ENCODE measurements at regions not wholly inside any gene's neighbourhood (a gene's known extent, or its start where the extent isn't known, plus 50 kb on each side); places are given as distances from the start of the nearest gene placed in this dataset.
A peak's percentile ranks its signal among the peaks of the same experiment; 100 is the strongest.

DNA sequence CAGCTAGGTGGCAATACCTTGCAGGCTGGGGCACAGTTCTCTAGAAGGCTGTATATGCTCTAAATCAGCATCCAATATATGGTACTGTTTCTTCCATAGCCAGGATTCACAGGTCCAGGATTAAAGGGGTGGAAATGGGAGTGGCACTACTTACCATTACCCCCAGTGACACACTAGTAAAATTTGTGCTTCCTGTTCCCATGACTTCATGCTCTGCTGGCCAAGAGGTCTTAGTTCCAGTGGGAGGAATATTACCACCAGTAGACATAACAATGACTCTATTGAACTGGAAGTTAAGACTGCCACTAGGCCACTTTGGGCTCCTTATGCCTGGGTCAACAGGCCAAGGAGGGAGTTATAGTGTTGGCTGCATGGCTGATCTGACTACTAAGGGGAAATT lies 174.3 kb upstream of the TNFAIP3 start:
- no peak for DNase-seq

DNA sequence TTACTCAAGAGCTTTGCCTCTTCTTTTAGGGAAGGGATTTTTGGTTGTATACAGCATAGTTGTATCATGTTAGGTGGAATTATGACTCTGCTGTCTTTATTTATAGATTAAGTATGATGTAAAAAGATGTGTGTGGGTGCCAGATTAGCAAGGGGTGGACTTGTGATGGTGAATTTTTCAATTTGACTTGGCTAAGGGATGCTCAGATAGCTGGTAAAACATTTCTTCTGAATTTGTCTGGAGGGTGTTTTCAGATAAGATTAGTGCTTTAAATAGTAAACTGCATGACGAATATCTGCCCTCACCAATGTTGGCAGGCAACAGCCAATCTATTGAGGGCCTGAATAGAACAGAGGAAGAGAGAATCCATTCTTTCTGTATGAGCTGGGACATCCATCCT lies 173.3 kb upstream of the TNFAIP3 start:
- DNase-seq: no peak

DNA sequence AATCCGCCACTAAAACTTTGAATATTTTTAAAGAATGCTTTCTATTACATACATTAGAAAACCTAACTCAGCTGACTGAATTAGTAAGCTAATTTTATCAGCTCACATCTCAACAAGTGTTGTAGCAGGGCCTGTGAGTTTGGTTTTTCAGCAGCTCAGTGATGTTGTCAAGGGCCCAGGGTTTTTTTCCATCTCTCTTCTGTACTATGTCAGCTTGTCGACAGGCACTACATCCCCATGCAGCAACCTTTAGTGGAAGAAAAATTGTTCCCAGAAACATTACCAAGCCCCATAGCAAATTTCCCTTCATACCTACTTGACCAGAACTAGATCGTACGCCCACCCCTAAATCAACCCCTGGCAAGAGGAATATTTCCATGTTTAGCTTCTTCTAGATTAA lies 170.3 kb upstream of the TNFAIP3 start:
- no peak for DNase-seq

DNA sequence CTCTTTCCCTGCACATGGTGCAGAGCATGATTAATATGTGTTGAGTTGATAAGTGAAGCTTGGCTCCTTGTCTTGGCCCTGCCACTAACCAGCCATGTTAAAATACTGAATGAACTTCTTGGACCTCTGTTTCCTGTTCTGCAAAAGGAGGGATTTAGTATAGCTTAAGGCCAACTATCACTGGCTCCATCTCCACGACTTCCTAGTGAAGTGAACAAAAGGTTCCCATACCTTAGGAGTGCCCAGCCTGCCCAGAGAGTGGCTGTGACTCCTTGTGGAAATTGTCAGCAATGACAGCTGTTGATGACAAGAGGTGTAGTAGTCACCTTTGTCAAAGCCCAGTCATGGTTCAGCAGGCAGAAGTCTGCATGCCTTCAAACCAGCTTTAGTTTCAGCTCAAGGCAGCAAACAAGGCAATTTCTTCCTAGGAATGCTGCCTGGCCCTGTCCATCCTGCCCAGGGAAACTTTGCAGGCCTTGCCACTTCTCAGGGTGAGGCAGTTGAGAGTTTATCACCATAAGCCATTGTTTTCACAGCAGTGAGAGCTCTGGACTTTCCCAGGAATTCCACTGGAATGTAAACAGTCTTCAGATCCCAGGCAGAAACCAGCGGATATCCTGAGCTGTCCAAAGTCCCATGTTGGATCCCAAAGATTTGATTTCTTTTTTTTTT lies 169.7 kb upstream of the TNFAIP3 start:
- DNase-seq: no peak

DNA sequence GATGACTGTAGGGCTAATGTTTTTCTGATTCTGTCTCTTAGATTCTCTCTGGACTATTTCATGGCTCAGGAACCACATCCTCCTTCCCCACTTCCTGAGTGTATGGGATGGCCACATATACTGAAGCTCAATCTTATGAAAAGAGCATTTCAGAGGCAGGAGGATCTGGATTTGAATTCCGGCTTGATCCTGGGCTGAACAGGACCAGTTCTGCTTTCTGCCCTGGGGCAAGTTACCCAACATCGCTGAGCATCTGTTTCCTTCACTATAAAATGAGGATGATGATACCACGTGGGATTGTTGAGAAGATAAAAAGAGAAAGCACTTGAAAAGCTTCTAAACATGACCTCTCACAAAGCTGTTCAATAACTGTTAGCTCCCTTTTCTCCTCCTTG lies 168.4 kb upstream of the TNFAIP3 start:
- no peak for DNase-seq

DNA sequence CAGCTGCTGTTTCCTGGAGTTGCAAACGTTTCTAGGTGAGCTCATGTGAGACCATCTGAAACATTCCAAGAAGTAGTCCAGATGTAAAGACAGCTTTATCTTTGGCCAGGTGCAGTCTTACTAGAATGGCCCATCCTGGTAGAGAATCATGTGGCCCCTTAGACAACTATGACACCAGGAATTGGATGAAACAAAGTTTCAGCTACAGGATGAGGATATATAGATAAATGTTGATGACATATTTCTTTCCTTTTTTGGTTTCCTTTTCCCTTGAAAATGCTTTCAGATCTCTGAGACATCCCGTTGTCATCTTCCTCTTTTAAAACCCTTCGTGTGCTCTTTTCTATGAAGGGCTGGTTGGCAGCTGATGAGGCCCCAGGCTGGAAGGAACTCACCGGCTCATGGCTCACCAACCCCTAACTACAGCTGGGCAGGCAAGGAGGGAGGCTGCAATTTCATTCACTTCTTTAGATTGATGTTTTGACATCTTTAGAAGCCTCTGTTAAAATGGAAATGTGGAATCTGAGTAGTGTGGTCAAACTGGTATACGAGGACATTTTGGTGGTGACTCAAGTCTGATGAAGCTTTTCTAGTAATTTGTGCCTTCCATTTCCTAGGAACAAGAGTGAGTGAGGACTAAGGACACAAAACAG lies 167.9 kb upstream of the TNFAIP3 start:
- DNase-seq: no peak

DNA sequence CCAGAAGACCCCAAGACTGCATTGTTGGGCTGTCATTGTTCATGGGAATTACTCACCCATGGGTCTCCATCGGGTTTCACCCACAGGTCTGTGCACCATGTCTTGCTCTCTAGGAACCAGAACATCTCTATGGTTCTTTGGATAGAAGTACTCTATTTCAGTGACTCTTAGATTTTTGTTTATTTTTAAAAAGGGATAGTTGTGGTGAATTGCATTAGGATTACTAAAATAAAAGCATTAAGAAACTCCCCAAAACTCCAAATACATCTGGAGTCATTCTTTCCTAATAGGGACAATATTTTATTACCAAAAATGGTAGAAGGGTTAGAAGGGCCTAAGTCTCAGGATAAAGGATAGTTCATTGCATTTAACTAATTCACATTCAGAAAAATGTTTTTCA lies 166.9 kb upstream of the TNFAIP3 start:
- DNase-seq: no peak

DNA sequence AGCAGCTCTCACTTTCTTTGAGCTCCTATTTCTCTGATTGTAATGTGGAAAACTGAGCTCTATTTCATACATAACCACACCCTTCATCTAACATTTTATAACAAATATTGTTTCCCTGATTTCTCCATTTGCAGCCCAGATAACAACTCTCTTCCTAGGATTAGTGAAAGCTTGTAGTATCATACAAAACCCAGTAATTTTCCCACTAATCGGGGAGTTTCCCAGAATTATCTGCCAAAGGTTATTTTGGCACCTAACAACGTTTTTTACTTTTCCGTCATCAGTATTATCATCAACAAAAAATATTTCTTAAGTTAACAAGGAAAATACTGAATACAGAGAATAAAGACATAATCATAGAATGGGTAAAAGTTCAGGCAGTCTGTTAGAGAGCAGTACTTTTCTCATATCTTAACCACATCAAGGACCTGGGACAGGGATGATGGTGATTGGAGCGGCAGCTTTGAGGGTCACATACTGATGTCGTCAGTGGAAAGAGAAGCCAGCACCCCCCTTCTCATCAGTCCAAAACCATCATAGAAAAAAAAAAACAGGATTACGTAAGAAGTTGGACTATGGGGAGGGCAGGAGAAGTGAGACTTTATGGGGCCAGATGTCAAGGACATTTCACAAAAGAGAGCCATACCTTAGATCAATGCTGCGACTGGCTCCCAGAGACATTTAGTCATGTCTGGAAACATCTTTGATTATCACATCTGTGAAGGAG lies 166.1 kb upstream of the TNFAIP3 start:
- no peak for DNase-seq

DNA sequence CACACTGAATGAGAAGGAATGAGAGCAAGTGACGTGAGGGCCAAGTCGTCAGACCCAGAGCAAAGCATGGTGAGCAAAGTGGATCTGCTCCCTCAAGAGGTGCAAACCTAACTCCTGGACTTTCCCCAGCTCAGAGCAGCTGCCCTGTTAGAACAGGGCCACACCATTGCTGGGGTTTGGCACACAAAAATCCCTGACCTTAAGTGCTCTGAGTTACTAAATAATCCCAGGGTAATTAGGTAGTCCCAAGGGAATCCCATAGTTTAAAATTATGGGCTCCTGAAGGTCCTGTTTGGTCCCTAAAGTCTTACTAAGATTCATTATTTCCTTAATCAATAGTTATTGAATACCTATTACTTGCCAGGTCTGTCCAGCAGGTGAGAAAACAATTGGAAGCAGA lies 165.1 kb upstream of the TNFAIP3 start:
- no peak for DNase-seq

DNA sequence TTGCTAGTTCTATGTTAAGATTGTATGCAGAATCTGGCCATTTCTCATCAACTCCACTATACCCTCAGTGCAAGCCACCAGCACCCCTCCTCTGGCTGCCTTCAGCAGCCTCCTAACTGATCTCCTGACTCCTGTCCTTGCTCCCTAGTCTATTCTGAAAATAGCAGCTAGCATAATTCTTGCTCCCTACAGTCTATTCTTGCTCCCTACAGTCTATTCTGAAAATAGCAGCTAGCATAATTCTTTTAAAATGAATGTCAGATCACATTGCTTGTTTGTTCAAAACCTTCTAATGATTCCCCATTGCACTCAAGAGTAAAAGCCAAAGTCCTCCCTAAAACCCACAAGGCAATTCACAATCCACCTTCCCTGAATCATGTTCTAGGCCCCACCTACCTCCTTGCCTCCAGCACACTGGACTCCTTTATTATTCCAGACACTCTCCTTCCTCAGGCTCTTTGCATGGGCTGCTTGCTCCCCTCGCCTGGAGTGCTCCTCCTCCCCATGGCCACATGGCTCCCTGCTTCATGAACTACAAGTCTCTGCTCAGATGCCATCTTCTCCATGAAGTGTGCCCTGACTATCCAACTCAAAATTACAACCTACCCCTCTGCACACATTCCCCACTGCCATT lies 164.2 kb upstream of the TNFAIP3 start:
- DNase-seq: no peak

DNA sequence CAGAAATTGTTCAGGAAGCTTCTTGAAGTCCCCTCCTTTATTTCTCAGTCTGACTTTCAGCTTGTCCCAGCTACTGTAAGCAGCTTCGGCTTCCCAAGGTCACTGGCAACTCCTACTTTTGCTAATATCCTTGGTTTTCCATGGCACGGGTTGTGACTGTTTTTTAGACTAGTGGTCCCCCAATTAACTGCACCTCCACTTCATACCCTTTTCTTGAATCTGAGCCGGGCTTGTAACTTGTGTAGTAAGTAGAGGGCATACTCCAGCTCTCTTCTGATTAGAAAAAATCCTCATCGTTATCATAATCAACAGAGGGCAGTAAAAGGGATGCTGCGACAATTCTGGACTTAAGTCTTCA lies 162.3 kb upstream of the TNFAIP3 start:
- DNase-seq: no peak

DNA sequence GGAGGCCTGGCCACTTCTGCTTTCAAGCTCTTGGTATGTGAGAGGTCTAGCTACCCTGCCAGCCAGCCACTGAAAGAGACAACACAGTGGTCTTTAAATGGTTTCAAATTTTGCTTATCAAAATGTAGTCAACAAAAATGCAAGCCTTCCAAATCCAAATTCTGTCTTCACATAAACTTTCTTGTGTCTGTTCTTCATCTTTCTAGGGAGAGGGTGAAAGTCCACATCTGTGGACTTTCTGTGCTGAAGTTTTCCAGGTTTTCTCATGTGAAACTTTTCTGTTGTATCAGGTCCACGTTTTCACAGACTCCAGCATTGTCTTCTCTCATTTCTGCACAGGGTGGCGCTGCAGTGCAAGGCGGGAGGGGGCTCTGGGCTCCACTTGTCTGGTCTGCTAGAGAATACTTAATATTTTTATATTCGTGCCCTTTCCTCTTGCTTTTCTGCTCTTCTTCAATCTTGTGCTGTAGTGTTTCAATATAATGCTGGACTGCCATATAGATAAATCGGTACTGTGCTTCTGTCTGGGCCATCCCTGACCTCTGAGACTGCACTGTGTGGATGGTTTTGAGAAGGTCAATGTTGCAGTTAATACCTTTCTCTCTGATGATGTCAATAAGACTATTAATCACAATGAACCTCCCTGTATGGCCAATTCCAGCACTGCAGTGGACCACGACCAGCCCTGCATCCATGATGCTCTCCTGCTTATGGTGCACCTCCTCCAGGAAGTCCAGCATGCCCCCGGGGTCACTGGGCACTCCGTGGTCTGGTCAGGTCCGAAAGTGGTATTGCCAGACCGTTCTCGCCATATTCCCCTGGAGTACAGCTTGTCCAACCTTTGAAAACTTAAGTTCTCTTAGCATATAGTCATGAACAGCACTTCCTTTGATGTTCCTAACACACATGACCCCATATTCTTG lies 161.6 kb upstream of the TNFAIP3 start:
- peak in 3 of 4 experiments; percentile 32 to 63 (median 57) for DNase-seq

DNA sequence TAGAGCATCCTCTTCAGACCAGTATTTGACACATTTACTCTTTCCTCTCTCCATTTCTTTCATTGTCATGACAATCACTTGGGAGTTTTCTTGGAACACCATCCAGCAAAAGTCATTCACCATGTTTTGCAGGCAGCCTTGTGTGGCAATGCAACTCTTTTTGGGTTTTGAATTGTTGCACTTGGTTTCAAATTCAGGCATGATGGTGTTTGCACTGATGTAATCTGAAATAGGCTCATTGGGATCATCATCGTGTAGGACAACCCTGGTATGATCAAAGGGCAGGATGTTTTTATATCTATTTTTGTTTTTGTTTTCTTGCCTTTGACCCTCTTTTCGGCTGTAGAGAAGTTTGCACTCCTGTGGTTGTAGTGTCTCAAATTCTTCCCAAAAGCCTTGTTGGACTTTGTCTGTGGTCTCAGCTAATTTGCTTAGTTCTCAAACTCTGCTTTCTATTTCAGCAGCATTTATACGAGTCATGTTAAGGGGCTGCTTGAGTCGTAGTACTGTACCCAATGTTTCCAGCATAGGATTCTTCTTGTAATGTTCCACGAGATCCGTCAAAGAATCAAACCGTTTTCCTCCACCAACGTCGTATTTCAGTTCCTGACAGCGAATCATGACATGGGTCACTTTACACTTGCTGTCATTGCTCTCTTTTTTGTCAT lies 160.8 kb upstream of the TNFAIP3 start:
- no peak for DNase-seq

DNA sequence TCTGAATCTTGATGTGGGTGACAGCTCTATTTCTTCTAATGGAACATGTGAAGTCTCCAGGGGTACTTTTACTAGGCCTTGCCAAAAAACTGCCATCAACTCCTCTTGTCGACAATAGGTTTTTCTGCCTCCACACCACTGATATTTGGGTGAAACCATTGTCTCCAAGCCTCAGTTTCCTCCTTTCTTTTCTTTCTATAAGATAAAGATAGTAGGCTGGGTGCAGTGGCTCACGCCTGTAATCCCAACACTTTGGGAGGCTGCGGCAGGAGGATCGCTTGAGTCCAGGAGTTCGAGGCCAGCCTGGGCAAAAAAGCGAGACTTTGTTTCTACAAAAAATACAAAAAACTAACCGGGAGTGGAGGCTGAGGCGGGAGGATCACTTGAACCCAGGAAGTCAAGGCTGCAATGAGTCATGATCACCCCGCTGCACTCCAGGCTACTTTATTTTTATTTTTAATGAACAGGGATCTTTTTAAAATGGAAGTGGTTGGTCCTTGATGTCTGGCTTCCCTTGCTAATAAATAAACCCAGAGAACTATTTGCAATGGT lies 159.9 kb upstream of the TNFAIP3 start:
- no peak for DNase-seq

DNA sequence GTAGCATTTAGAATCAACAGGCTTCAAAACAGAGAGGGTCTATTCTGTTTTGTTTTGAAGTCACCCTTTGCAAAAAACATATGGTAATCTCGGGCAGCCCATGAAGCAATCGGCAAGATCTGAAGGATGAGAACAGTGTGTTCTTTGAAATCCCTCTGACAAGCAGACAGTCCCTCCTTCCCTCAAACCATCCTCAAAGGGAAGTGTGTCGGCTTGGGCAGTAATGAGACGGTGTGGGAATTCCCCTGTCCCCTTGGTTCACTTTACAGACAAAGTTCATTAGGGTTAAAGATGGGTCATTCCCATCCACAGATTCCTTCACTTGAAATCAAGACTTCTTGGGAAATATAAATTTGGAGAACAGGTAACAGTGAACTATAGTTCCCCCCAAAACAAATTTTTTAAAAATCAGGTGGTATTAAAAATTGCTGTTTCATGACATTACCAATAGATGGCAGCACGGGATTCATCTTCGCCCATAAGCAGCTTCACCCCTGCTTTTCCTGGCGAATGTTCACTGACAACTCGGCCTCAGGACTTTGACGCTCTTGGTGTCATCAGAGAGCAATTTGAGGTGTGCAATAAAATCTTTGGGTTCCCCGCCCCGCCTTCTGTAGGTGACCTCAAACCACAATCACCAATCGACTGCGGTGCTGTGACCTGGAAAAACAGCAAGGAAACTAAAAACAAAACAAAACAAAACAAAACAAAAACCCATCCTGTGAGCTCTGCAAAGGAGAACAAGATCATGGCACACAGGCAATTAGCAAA lies 159.3 kb upstream of the TNFAIP3 start:
- peak in 3 of 4 experiments; percentile 13 to 42 (median 41) for DNase-seq

DNA sequence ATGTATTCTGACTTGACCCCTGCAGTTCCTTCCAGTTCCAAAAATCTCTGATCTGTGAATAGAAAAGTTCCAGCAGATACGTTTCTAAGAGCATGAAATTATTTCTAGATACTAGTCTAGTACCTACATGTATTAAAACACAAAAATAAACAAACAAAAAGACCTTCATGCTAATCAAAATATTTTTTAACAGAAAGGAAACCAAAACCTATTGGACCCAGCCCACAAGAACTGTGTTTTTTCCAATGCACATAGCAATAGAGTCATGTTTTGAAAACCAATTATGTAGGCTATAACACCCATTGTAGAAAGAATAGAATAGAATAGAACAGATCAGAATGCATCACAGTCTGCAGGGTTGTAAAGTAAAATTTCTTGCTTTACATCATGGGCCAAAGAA lies 158.6 kb upstream of the TNFAIP3 start:
- DNase-seq: no peak

DNA sequence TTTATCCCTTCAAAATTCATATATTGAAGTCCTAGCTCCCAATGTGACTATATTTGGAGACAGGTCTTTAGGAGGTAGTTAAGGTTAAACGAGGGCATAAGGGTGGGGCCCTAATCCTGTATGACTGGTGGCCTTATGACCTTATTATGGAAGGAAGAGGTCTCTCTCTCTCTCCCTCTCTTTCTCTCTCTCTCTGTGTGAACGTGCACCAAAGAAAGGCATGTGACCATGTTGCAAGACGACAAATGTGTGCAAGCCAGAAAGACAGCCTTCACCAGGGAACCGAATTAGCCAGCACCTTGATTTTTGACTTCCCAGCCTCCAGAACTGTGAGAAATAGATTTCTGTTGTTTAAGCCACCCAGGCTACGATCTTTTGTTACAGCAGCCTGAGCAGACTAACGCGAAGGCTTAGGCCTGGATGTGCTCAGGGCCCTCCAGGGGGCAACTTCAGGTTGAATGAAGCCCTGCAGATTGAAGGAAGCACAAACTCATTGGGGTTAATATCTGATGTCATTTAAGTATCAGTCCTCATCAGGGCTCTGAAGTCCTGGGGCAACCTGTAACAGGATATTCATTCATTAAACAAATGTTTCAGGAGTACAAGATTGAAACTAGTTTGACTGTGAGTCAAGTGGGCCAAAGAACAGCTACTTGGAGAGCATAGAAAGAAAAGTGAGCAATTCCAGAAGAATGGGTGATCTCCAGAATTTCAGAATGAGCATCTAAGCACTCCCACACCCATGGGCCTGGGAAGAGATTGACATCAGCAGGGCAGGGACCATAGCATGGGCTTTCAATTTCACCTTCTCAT lies 157.4 kb upstream of the TNFAIP3 start:
- DNase-seq: no peak

DNA sequence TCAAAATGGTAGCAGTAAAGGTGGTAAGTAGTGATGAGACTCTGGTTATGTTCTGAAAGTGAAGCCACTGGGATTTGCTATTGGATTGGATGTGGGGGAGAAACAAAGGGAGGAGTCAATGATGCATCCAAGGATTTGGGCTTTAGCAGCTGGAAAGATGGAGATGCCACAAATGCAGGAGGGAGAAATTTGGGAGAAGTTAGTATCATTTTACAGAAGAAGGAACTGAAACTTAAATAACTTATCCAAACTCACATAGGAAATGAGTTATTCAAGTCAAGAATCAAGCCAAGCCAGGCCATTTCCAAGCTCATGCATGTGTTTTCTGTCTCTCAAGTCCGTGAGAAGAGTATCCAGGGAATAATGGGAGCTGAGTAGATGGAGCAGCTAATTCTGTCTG lies 155.1 kb upstream of the TNFAIP3 start:
- no peak for DNase-seq

DNA sequence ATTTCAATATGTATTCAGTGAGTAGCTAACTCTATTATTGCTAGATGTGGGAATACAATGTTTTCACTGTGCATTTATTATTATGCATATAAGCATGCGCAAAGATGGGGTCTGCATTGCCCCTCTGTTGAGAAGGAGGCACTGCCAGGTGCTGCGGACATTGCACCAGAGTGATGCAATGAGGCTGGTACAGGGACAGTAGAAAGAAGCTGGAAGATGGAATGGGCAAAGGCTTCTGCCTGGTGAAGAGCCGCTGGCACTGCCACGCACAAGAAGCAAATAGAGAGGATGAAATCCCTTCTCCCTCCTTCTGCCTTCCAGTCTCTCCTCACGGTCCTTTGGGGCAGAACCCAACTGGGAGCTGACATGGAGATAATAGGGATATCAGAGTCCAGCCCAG lies 154.5 kb upstream of the TNFAIP3 start:
- DNase-seq: no peak

DNA sequence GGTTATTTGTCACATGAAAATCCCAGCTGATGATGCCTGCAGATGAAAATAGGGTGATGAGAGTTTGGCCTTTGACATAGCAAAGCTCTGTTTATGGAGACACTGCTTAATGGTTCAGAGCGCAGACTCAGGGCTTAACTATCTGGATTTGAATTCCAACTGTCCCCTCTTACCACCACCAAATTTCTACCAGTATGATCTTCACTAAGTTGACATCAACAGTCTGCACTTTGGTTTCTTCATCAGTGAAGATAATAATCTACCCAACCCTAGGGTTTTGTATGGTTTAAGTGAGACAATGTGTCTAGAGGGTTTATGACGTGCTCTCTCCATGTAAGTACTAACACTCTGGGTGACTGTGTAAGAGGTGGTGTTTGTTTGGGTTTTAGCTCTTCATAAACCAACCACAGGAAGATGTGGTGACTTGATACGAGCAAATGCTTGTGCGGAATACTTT lies 151.4 kb upstream of the TNFAIP3 start:
- DNase-seq: no peak

Data from activated naive CD4-positive, alpha-beta T cell (primary cell).